ENCODE measurements at regions not wholly inside any gene's neighbourhood (a gene's known extent, or its start where the extent isn't known, plus 50 kb on each side); places are given as distances from the start of the nearest gene placed in this dataset.

- Histone ChIP-seq H3K79me2 (ENCODE audit: control insufficient read depth, insufficient read depth, low read length, unreplicated experiment) (no peaks in the 10 kb centered on the region), H3K4me1 (ENCODE audit: control insufficient read depth, insufficient read depth, low read length, unreplicated experiment) (no peaks in the 10 kb centered on the region), H3K27ac (ENCODE audit: low read depth, low read length) (no peak overlapping the region), H2AFZ (ENCODE audit: low read length, unreplicated experiment) (no peak overlapping the region), H3K36me3 (ENCODE audit: insufficient read depth, low read length) (no peaks in the 10 kb centered on the region), H3K4me3 (ENCODE audit: low read depth, low read length) (no peak overlapping the region), H3K27me3 (ENCODE audit: insufficient read depth, low read length) (no peaks in the 10 kb centered on the region)
Measured at GRCh38 chr12:25819691-25820090, 138.8 kb upstream of the RASSF8 start.

- no peak overlapping the region for H3K4me3 ChIP-seq (ENCODE audit: low read depth, low read length)
- H3K79me2 ChIP-seq (ENCODE audit: control insufficient read depth, insufficient read depth, low read length, unreplicated experiment) = no peaks in the 10 kb centered on the region
- H3K27ac ChIP-seq (ENCODE audit: low read depth, low read length) = no peak overlapping the region
- no peak overlapping the region for H2AFZ ChIP-seq (ENCODE audit: low read length, unreplicated experiment)
- no peaks in the 10 kb centered on the region for H3K27me3 ChIP-seq (ENCODE audit: insufficient read depth, low read length)
- H3K36me3 ChIP-seq (ENCODE audit: insufficient read depth, low read length) = no peaks in the 10 kb centered on the region
- H3K4me1 ChIP-seq (ENCODE audit: control insufficient read depth, insufficient read depth, low read length, unreplicated experiment) = no peaks in the 10 kb centered on the region
Measured at GRCh38 chr12:25822281-25822680, 136.2 kb upstream of the RASSF8 start.

DNA sequence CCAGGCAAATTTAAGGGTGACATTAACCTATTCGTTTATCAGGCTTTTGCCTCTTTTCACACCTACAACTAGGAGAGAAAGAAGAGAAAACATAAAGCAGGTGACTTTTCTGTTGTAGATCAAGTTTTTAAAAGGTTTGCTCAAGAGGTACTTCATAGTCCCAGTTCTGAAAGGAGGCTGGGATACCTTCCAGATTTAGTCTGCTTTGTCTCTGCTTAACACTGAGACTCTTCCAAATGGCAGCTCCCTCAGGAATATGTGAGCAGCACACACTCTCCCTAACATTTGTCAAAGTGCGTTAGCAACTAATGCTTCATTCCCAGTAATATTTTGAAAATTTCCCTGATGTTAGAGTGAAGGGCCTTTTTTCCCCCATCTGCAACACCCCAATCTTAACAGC, 133.7 kb upstream of the RASSF8 start:
- Histone ChIP-seq H3K27me3 (ENCODE audit: insufficient read depth, low read length) (no peaks in the 10 kb centered on the region), H3K4me3 (ENCODE audit: low read depth, low read length) (no peak overlapping the region), H3K27ac (ENCODE audit: low read depth, low read length) (no peak overlapping the region), H3K36me3 (ENCODE audit: insufficient read depth, low read length) (no peaks in the 10 kb centered on the region), H3K79me2 (ENCODE audit: control insufficient read depth, insufficient read depth, low read length, unreplicated experiment) (no peaks in the 10 kb centered on the region), H2AFZ (ENCODE audit: low read length, unreplicated experiment) (no peak overlapping the region), H3K4me1 (ENCODE audit: control insufficient read depth, insufficient read depth, low read length, unreplicated experiment) (peaks cover 18% of the 10 kb centered on the region)

DNA sequence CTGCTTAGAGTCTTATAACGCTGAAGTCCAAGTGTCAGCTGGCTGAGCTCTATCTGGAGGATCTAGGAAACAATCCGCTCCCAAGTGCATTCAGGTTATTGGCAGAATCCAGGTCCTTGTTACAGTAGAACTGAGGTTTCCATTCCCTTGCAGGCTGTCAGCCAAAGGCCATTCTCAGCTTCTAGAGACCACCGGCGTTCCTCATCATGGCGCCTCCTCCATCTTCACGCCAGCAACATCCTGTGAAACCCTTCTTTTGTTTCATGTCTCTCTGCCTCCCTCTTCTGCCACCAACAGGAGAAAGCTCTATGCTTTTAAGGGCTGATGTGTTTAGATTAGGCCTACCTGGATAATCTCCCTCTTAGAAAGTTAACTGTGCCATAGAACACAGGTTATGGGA, 133.0 kb upstream of the RASSF8 start:
- H3K4me3 ChIP-seq (ENCODE audit: low read depth, low read length) = no peak overlapping the region
- H3K79me2 ChIP-seq (ENCODE audit: control insufficient read depth, insufficient read depth, low read length, unreplicated experiment) = no peaks in the 10 kb centered on the region
- no peak overlapping the region for H3K27ac ChIP-seq (ENCODE audit: low read depth, low read length)
- H3K27me3 ChIP-seq (ENCODE audit: insufficient read depth, low read length) = no peaks in the 10 kb centered on the region
- no peaks in the 10 kb centered on the region for H3K36me3 ChIP-seq (ENCODE audit: insufficient read depth, low read length)
- no peak overlapping the region for H2AFZ ChIP-seq (ENCODE audit: low read length, unreplicated experiment)
- peaks cover 25% of the 10 kb centered on the region for H3K4me1 ChIP-seq (ENCODE audit: control insufficient read depth, insufficient read depth, low read length, unreplicated experiment)

GRCh38 chr12:25827141-25827540, 131.3 kb upstream of the RASSF8 start:
- no peak overlapping the region for H3K27ac ChIP-seq (ENCODE audit: low read depth, low read length)
- H2AFZ ChIP-seq (ENCODE audit: low read length, unreplicated experiment) = no peak overlapping the region
- no peaks in the 10 kb centered on the region for H3K36me3 ChIP-seq (ENCODE audit: insufficient read depth, low read length)
- H3K27me3 ChIP-seq (ENCODE audit: insufficient read depth, low read length) = no peaks in the 10 kb centered on the region
- H3K79me2 ChIP-seq (ENCODE audit: control insufficient read depth, insufficient read depth, low read length, unreplicated experiment) = no peaks in the 10 kb centered on the region
- H3K4me3 ChIP-seq (ENCODE audit: low read depth, low read length) = no peak overlapping the region
- H3K4me1 ChIP-seq (ENCODE audit: control insufficient read depth, insufficient read depth, low read length, unreplicated experiment) = peaks cover 26% of the 10 kb centered on the region

DNA sequence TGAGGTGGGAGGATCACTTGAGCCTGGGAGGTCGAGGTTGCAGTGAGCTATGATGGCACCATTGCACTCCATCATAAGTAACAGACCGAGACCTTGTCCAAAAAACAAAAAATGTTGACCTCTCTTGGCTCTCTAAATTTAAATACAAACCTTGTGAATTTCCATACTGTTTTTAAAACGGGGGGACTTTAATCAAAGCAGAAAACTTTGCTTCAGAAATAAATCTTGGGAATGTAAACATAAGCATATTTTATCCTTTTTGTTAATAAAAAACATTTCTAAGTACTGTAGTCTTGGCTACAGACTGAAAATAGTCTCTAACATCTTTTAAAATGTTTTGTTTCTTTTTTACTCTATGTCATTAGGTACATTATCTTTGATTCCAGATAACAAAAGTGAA, 130.7 kb upstream of the RASSF8 start:
- no peaks in the 10 kb centered on the region for H3K27me3 ChIP-seq (ENCODE audit: insufficient read depth, low read length)
- H3K36me3 ChIP-seq (ENCODE audit: insufficient read depth, low read length) = no peaks in the 10 kb centered on the region
- no peak overlapping the region for H3K4me3 ChIP-seq (ENCODE audit: low read depth, low read length)
- no peak overlapping the region for H2AFZ ChIP-seq (ENCODE audit: low read length, unreplicated experiment)
- no peaks in the 10 kb centered on the region for H3K79me2 ChIP-seq (ENCODE audit: control insufficient read depth, insufficient read depth, low read length, unreplicated experiment)
- no peak overlapping the region for H3K27ac ChIP-seq (ENCODE audit: low read depth, low read length)
- peaks cover 26% of the 10 kb centered on the region for H3K4me1 ChIP-seq (ENCODE audit: control insufficient read depth, insufficient read depth, low read length, unreplicated experiment)

GRCh38 chr12:25828188-25828587, 130.3 kb upstream of the RASSF8 start:
- no peak overlapping the region for H3K4me3 ChIP-seq (ENCODE audit: low read depth, low read length)
- no peaks in the 10 kb centered on the region for H3K79me2 ChIP-seq (ENCODE audit: control insufficient read depth, insufficient read depth, low read length, unreplicated experiment)
- H2AFZ ChIP-seq (ENCODE audit: low read length, unreplicated experiment) = no peak overlapping the region
- H3K27ac ChIP-seq (ENCODE audit: low read depth, low read length) = peak overlapping the region; percentile 77; the same call in 1 of the 2 replicates
- H3K27me3 ChIP-seq (ENCODE audit: insufficient read depth, low read length) = no peaks in the 10 kb centered on the region
- peaks cover 26% of the 10 kb centered on the region for H3K4me1 ChIP-seq (ENCODE audit: control insufficient read depth, insufficient read depth, low read length, unreplicated experiment)
- H3K36me3 ChIP-seq (ENCODE audit: insufficient read depth, low read length) = no peaks in the 10 kb centered on the region

GRCh38 chr12:25829192-25829591, 129.3 kb upstream of the RASSF8 start:
- peak overlapping the region; percentile 79 for H3K27ac ChIP-seq (ENCODE audit: low read depth, low read length)
- H3K4me3 ChIP-seq (ENCODE audit: low read depth, low read length) = 0 out of 2 replicates have a peak overlapping the region, but pooled peaks have one; percentile 6
- H3K4me1 ChIP-seq (ENCODE audit: control insufficient read depth, insufficient read depth, low read length, unreplicated experiment) = peaks cover 26% of the 10 kb centered on the region
- no peaks in the 10 kb centered on the region for H3K36me3 ChIP-seq (ENCODE audit: insufficient read depth, low read length)
- H2AFZ ChIP-seq (ENCODE audit: low read length, unreplicated experiment) = peak overlapping the region; percentile 77
- H3K27me3 ChIP-seq (ENCODE audit: insufficient read depth, low read length) = no peaks in the 10 kb centered on the region
- no peaks in the 10 kb centered on the region for H3K79me2 ChIP-seq (ENCODE audit: control insufficient read depth, insufficient read depth, low read length, unreplicated experiment)

- Histone ChIP-seq H3K4me3 (ENCODE audit: low read depth, low read length) (no peak overlapping the region), H3K36me3 (ENCODE audit: insufficient read depth, low read length) (no peaks in the 10 kb centered on the region), H3K4me1 (ENCODE audit: control insufficient read depth, insufficient read depth, low read length, unreplicated experiment) (peaks cover 26% of the 10 kb centered on the region), H3K27me3 (ENCODE audit: insufficient read depth, low read length) (no peaks in the 10 kb centered on the region), H3K79me2 (ENCODE audit: control insufficient read depth, insufficient read depth, low read length, unreplicated experiment) (no peaks in the 10 kb centered on the region), H3K27ac (ENCODE audit: low read depth, low read length) (no peak overlapping the region), H2AFZ (ENCODE audit: low read length, unreplicated experiment) (no peak overlapping the region)
Measured at GRCh38 chr12:25830456-25830855, 128.0 kb upstream of the RASSF8 start.

DNA sequence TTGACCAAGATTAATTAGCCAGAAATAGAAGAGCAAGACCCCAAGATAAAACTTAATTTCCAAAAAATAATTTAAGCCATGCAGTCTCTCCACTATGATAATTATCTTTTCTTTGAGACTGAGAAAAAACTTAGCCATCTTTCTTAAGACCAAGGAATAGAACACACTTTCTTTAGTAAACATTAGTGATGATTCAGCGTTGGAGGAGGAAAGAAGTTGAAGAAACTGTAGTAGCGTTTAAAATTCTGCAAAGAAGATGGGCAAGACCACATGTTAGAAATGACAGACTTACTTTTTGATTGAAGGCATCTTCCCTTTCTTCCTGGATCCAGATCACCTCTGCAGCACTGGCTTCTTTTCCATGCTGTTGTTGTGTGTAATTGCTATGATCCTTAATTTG, 124.8 kb upstream of the RASSF8 start:
- Histone ChIP-seq H3K27ac (ENCODE audit: low read depth, low read length) (no peak overlapping the region), H3K36me3 (ENCODE audit: insufficient read depth, low read length) (no peaks in the 10 kb centered on the region), H2AFZ (ENCODE audit: low read length, unreplicated experiment) (no peak overlapping the region), H3K79me2 (ENCODE audit: control insufficient read depth, insufficient read depth, low read length, unreplicated experiment) (no peaks in the 10 kb centered on the region), H3K27me3 (ENCODE audit: insufficient read depth, low read length) (no peaks in the 10 kb centered on the region), H3K4me1 (ENCODE audit: control insufficient read depth, insufficient read depth, low read length, unreplicated experiment) (peaks cover 17% of the 10 kb centered on the region), H3K4me3 (ENCODE audit: low read depth, low read length) (no peak overlapping the region)

GRCh38 chr12:25835385-25835784, 123.1 kb upstream of the RASSF8 start:
- no peak overlapping the region for H3K27ac ChIP-seq (ENCODE audit: low read depth, low read length)
- H3K4me3 ChIP-seq (ENCODE audit: low read depth, low read length) = no peak overlapping the region
- no peaks in the 10 kb centered on the region for H3K79me2 ChIP-seq (ENCODE audit: control insufficient read depth, insufficient read depth, low read length, unreplicated experiment)
- peaks cover 17% of the 10 kb centered on the region for H3K4me1 ChIP-seq (ENCODE audit: control insufficient read depth, insufficient read depth, low read length, unreplicated experiment)
- H3K36me3 ChIP-seq (ENCODE audit: insufficient read depth, low read length) = no peaks in the 10 kb centered on the region
- no peaks in the 10 kb centered on the region for H3K27me3 ChIP-seq (ENCODE audit: insufficient read depth, low read length)
- no peak overlapping the region for H2AFZ ChIP-seq (ENCODE audit: low read length, unreplicated experiment)
